PC-9 (cell line): ENCODE measurements at regions not wholly inside any gene's neighbourhood (a gene's known extent, or its start where the extent isn't known, plus 50 kb on each side); places are given as distances from the start of the nearest gene placed in this dataset.

Source experiments
- BruUV-seq: library from RNA; stranded (reverse); fragments of 400-500 nt; replicated peaks from 2 replicates; lab custom pipeline; 2021; lab: Mats Ljungman, UMichigan
- CTCF ChIA-PET: fragments of 300-600 bp; sonication (Branson Sonifier 250); formaldehyde crosslinking; loops from one replicate; lab custom pipeline; 2022; ENCODE audit warnings: antibody characterized with exemption; lab: Charles Lee
- POLR2A ChIA-PET: fragments of 300-600 bp; sonication (Branson Sonifier 250); formaldehyde crosslinking; loops from one replicate; lab custom pipeline; 2022; ENCODE audit warnings: antibody characterized with exemption; ENCODE audit not compliant: unreplicated experiment; lab: Charles Lee
- DNase-seq, 2 experiments: peaks; one replicate each; pipeline versions ENCODE4 v3.0.0 to v3.0.0-alpha.2; 2015 to 2022; ENCODE audit warnings: mixed read lengths in 1 of 2
- H2AFZ ChIP-seq: fragments of 200-600 bp; sonication (generic); 2 replicates; pipeline ENCODE4 v1.8.1; 2017; ENCODE audit warnings: antibody characterized with exemption
- H3F3A ChIP-seq: fragments of 200-600 bp; sonication (generic); 2 replicates; pipeline ENCODE4 v1.8.1; 2017; ENCODE audit warnings: antibody characterized with exemption, mild to moderate bottlenecking, low read depth; ENCODE audit not compliant: insufficient read depth
- H3K27ac ChIP-seq: fragments of 200-600 bp; sonication (generic); 2 replicates; pipeline ENCODE4 v1.6.1; 2016; ENCODE audit warnings: mixed run types
- H3K27me3 ChIP-seq: fragments of 200-600 bp; sonication (generic); 2 replicates; pipeline ENCODE4 v1.6.1; 2016; ENCODE audit warnings: low read depth, mixed run types; ENCODE audit not compliant: insufficient read depth
- H3K36me3 ChIP-seq: fragments of 200-600 bp; sonication (generic); 2 replicates; pipeline ENCODE4 v1.6.1; 2016; ENCODE audit warnings: low read depth, mixed run types
- H3K4me1 ChIP-seq: fragments of 200-600 bp; sonication (generic); replicated peaks from 2 replicates; pipeline ENCODE4 v1.6.1; 2016; ENCODE audit warnings: mixed run types; ENCODE audit not compliant: insufficient read depth
- H3K4me2 ChIP-seq: fragments of 200-600 bp; sonication (generic); 2 replicates; pipeline ENCODE4 v1.6.1; 2017; ENCODE audit warnings: mixed run types
- H3K4me3 ChIP-seq: fragments of 200-600 bp; sonication (generic); 2 replicates; pipeline ENCODE4 v1.6.1; 2016; ENCODE audit warnings: mixed run types
- H3K79me2 ChIP-seq: fragments of 200-600 bp; sonication (generic); 2 replicates; pipeline ENCODE4 v1.6.1; 2017; ENCODE audit warnings: low read depth, mixed run types
- H3K9me2 ChIP-seq: fragments of 200-600 bp; sonication (generic); 2 replicates; pipeline ENCODE4 v1.8.1; 2017; ENCODE audit warnings: mild to moderate bottlenecking; ENCODE audit not compliant: insufficient read depth
- H3K9me3 ChIP-seq: fragments of 200-600 bp; sonication (generic); 2 replicates; pipeline ENCODE4 v1.8.1; 2016; ENCODE audit warnings: low read depth; ENCODE audit not compliant: insufficient read depth
- H4K20me1 ChIP-seq: fragments of 200-600 bp; sonication (generic); 2 replicates; pipeline ENCODE4 v1.8.1; 2017; ENCODE audit not compliant: insufficient read depth
- EZH2 ChIP-seq: fragments of 200-600 bp; sonication (generic); IDR thresholded peaks from 2 replicates; pipeline ENCODE4 v1.8.0; 2017; ENCODE audit warnings: antibody characterized with exemption, low read depth
- intact Hi-C: fragments of 100-400 bp; cut with micrococcal nuclease; formaldehyde crosslinking; loops from one replicate; pipeline ENCODE4 v1.10.0; 2022; ENCODE audit not compliant: unreplicated experiment
- TF ChIP-seq, protein P1 (sequence below): fragments of 200-600 bp; sonication (generic); conservative IDR thresholded peaks from 2 replicates; pipeline ENCODE4 v1.6.1; 2017; ENCODE audit warnings: mixed run types, antibody characterized with exemption, mild to moderate bottlenecking, moderate library complexity

DNA sequence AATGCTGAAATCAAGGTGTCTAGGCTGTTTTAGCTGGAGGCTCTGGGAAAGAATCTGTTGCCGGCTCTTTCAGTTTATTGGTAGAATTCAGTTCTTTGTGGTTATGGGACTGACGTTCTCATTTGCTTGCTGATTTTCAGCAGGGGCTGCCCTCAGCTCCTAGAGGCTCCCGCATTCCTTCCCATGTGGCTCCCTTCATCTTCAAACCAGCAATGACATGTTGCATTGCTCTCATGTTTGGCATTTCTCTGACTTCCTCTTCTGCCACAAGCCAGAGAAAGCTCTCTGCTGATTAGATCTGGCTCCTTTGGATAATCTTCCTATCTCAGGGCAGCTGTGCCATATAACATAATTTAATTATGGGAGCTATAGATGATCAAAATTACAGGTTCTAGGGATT lies 360.3 kb downstream of the LRRC70 start:
- BruUV-seq: no TSS peak
- H3K79me2 ChIP-seq: no peaks in the 10 kb centered on the region
- H4K20me1 ChIP-seq: no peaks in the 10 kb centered on the region; the same call in 1 of the 2 replicates
- POLR2A ChIA-PET: no interaction called here
- no peaks in the 10 kb centered on the region for H3F3A ChIP-seq
- CTCF ChIA-PET: no interaction called here
- no peak overlapping the region for H3K4me3 ChIP-seq
- TF ChIP-seq, protein P1, sequence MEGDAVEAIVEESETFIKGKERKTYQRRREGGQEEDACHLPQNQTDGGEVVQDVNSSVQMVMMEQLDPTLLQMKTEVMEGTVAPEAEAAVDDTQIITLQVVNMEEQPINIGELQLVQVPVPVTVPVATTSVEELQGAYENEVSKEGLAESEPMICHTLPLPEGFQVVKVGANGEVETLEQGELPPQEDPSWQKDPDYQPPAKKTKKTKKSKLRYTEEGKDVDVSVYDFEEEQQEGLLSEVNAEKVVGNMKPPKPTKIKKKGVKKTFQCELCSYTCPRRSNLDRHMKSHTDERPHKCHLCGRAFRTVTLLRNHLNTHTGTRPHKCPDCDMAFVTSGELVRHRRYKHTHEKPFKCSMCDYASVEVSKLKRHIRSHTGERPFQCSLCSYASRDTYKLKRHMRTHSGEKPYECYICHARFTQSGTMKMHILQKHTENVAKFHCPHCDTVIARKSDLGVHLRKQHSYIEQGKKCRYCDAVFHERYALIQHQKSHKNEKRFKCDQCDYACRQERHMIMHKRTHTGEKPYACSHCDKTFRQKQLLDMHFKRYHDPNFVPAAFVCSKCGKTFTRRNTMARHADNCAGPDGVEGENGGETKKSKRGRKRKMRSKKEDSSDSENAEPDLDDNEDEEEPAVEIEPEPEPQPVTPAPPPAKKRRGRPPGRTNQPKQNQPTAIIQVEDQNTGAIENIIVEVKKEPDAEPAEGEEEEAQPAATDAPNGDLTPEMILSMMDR: no peak
- TF ChIP-seq EZH2: no peak
- no peak overlapping the region for H2AFZ ChIP-seq
- H3K9me3 ChIP-seq: no peaks in the 10 kb centered on the region
- no peaks in the 10 kb centered on the region for H3K4me1 ChIP-seq
- H3K9me2 ChIP-seq: no peaks in the 10 kb centered on the region
- DNase-seq: no peak
- H3K27ac ChIP-seq: no peak overlapping the region
- intact Hi-C loops: no loop called here
- no peaks in the 10 kb centered on the region for H3K36me3 ChIP-seq
- no peak overlapping the region for H3K4me2 ChIP-seq
- H3K27me3 ChIP-seq: no peaks in the 10 kb centered on the region

- Histone ChIP-seq H3K79me2 (no peaks in the 10 kb centered on the region), H3F3A (no peaks in the 10 kb centered on the region), H3K36me3 (no peaks in the 10 kb centered on the region), H3K4me2 (no peak overlapping the region), H3K9me2 (no peaks in the 10 kb centered on the region), H3K4me1 (no peaks in the 10 kb centered on the region), H2AFZ (no peak overlapping the region), H4K20me1 (no peaks in the 10 kb centered on the region; the same call in 1 of the 2 replicates), H3K27me3 (no peaks in the 10 kb centered on the region), H3K9me3 (no peaks in the 10 kb centered on the region), H3K27ac (no peak overlapping the region), H3K4me3 (no peak overlapping the region)
- CTCF ChIA-PET: no interaction called here
- intact Hi-C loops: no loop called here
- no peak for DNase-seq
- POLR2A ChIA-PET: no interaction called here
- TF ChIP-seq, protein P1: no peak
- no peak for TF ChIP-seq EZH2
- no TSS peak for BruUV-seq
Observed at GRCh38 chr5:62937661-62938558, 359.3 kb downstream of the LRRC70 start.

GRCh38 chr5:62935660-62936059 lies 357.0 kb downstream of the LRRC70 start:
- H3K79me2 ChIP-seq: no peaks in the 10 kb centered on the region
- H3K27me3 ChIP-seq: no peaks in the 10 kb centered on the region
- no peaks in the 10 kb centered on the region for H3K9me3 ChIP-seq
- DNase-seq: no peak
- CTCF ChIA-PET: no interaction called here
- POLR2A ChIA-PET: no interaction called here
- H3K27ac ChIP-seq: no peak overlapping the region
- H3F3A ChIP-seq: no peaks in the 10 kb centered on the region
- no peaks in the 10 kb centered on the region for H3K4me1 ChIP-seq
- no peaks in the 10 kb centered on the region for H3K36me3 ChIP-seq
- intact Hi-C loops: no loop called here
- no peak overlapping the region for H3K4me2 ChIP-seq
- H4K20me1 ChIP-seq: no peaks in the 10 kb centered on the region; the same call in 1 of the 2 replicates
- no peak overlapping the region for H2AFZ ChIP-seq
- TF ChIP-seq, protein P1: no peak
- no peak for TF ChIP-seq EZH2
- H3K4me3 ChIP-seq: no peak overlapping the region
- no TSS peak for BruUV-seq
- H3K9me2 ChIP-seq: no peaks in the 10 kb centered on the region
